HL-60 (cell line): ENCODE measurements at regions not wholly inside any gene's neighbourhood (a gene's known extent, or its start where the extent isn't known, plus 50 kb on each side); places are given as distances from the start of the nearest gene placed in this dataset.
"Not testable (repeated sequence)": the region's sequence is repeated elsewhere in the genome, so short reads cannot be mapped to it uniquely, and the experiment has no call there.

Source experiments
- CTCF ChIP-seq: IDR thresholded peaks from one replicate; pipeline ENCODE4 v1.5.1; 2011; ENCODE audit warnings: low read length, control low read depth, inconsistent platforms; ENCODE audit not compliant: insufficient read depth
- POLR2AphosphoS5 ChIP-seq: IDR thresholded peaks from 2 replicates; pipeline ENCODE4 v1.6.1; 2012; ENCODE audit warnings: low read depth

GRCh38 chr15:81791322-81791721, 254.5 kb downstream of the MEX3B start:
- not testable (repeated sequence) for TF ChIP-seq POLR2AphosphoS5, CTCF
